ENCODE measurements at regions not wholly inside any gene's neighbourhood (a gene's known extent, or its start where the extent isn't known, plus 50 kb on each side); places are given as distances from the start of the nearest gene placed in this dataset.

GRCh38 chr17:72250206-72250605, 129.4 kb downstream of the SOX9 start (continued):
- TF ChIP-seq AFF4 (CRISPR knock-in tag; IDR thresholded peaks at IDR 0.05; ENCODE audit: borderline replicate concordance) (no peak), CDX4 (CRISPR knock-in tag; IDR thresholded peaks at IDR 0.05; ENCODE audit: borderline replicate concordance) (no peak), EMX1 (CRISPR knock-in tag; IDR thresholded peaks at IDR 0.05) (no peak), GRHL2 (CRISPR knock-in tag; IDR thresholded peaks at IDR 0.05; ENCODE audit: insufficient replicate concordance, severe bottlenecking) (no peak), PREB (CRISPR knock-in tag; IDR thresholded peaks at IDR 0.05; ENCODE audit: borderline replicate concordance) (no peak), CBFB (CRISPR knock-in tag; IDR thresholded peaks at IDR 0.05; ENCODE audit: low read depth) (no peak), ZNF232 (CRISPR knock-in tag; IDR thresholded peaks at IDR 0.05) (no peak), JAZF1 (CRISPR knock-in tag; IDR thresholded peaks at IDR 0.05) (no peak), MAX (CRISPR knock-in tag; IDR thresholded peaks at IDR 0.05) (no peak), TP53 (CRISPR knock-in tag; IDR thresholded peaks at IDR 0.05) (no peak), SMAD3 (CRISPR knock-in tag; IDR thresholded peaks at IDR 0.05; ENCODE audit: borderline replicate concordance) (no peak)

- H3K4me3 Mint-ChIP-seq: no peak overlapping the region
- H3K4me1 Mint-ChIP-seq: peaks cover 5% of the 10 kb centered on the region
- CTCF ChIA-PET: no interaction called here
- no peak for DNase-seq (ENCODE audit: low spot score)
- H3K27ac Mint-ChIP-seq: no peak overlapping the region
- H3K27me3 Mint-ChIP-seq (ENCODE audit: low read depth): peaks cover 3% of the 10 kb centered on the region
- TF ChIP-seq RORB (CRISPR knock-in tag; IDR thresholded peaks at IDR 0.05) (no peak), TP53 (CRISPR knock-in tag; IDR thresholded peaks at IDR 0.05) (no peak), ZNF138 (CRISPR knock-in tag; conservative IDR thresholded peaks at IDR 0.05) (no peak), GRHL2 (CRISPR knock-in tag; IDR thresholded peaks at IDR 0.05; ENCODE audit: insufficient replicate concordance, severe bottlenecking) (no peak)
- POLR2A ChIA-PET: no interaction called here
- H3K9me3 Mint-ChIP-seq: peaks cover 11% of the 10 kb centered on the region
- no peak for ATAC-seq
- H3K36me3 Mint-ChIP-seq: no peaks in the 10 kb centered on the region
These were observed 132.8 kb downstream of the SOX9 start for GRCh38 chr17:72253597-72253996.

GRCh38 chr17:72254808-72255449, 134.1 kb downstream of the SOX9 start:
- no peak overlapping the region for H3K4me3 Mint-ChIP-seq
- ATAC-seq: no peak
- peaks cover 11% of the 10 kb centered on the region for H3K9me3 Mint-ChIP-seq
- peaks cover 3% of the 10 kb centered on the region; the same call in 1 of the 2 replicates for H3K27me3 Mint-ChIP-seq (ENCODE audit: low read depth)
- POLR2A ChIA-PET: interaction anchor here (0.5 kb wide), 1 partner anchor 126 kb away, joined by 3 read pairs; no protein-coding TSS in a partner anchor
- no peaks in the 10 kb centered on the region for H3K36me3 Mint-ChIP-seq
- no peak for DNase-seq (ENCODE audit: low spot score)
- peaks cover 11% of the 10 kb centered on the region for H3K4me1 Mint-ChIP-seq
- CTCF ChIA-PET: interaction anchor here (0.6 kb wide), 1 partner anchor 179 kb away, joined by 3 read pairs; no protein-coding TSS in a partner anchor
- H3K27ac Mint-ChIP-seq: no peak overlapping the region
- TF ChIP-seq E2F4 (CRISPR knock-in tag; IDR thresholded peaks at IDR 0.05; ENCODE audit: borderline replicate concordance, low read depth) (no peak), GTF2I (CRISPR knock-in tag; conservative IDR thresholded peaks at IDR 0.05) (no peak), ZNF232 (CRISPR knock-in tag; IDR thresholded peaks at IDR 0.05) (no peak), IRF1 (CRISPR knock-in tag; IDR thresholded peaks at IDR 0.05) (no peak), E2F1 (CRISPR knock-in tag; IDR thresholded peaks at IDR 0.05) (no peak), NR3C1 (CRISPR knock-in tag; conservative IDR thresholded peaks at IDR 0.05; ENCODE audit: low read depth) (no peak), ZNF317 (CRISPR knock-in tag; IDR thresholded peaks at IDR 0.05; ENCODE audit: borderline replicate concordance, low read depth) (no peak), FOXP1 (CRISPR knock-in tag; IDR thresholded peaks at IDR 0.05; ENCODE audit: borderline replicate concordance) (no peak), SMAD3 (CRISPR knock-in tag; IDR thresholded peaks at IDR 0.05; ENCODE audit: borderline replicate concordance) (no peak), TCF7 (CRISPR knock-in tag; IDR thresholded peaks at IDR 0.05; ENCODE audit: low read depth) (no peak)

All from WTC11 (cell line).